SK-N-SH (cell line): ENCODE measurements at regions not wholly inside any gene's neighbourhood (a gene's known extent, or its start where the extent isn't known, plus 50 kb on each side); places are given as distances from the start of the nearest gene placed in this dataset.

ENCODE experiments used
- CTCF ChIA-PET: fragments of 300-600, 350-600 bp; formaldehyde crosslinking; extraction: SDS; loops from one replicate; lab custom pipeline; 2021; lab: Yijun Ruan, JAX
- POLR2A ChIA-PET: fragments of 350-600 bp; sonication (Branson Sonifier 250); formaldehyde crosslinking; extraction: SDS; loops from one replicate; lab custom pipeline; 2020; ENCODE audit warnings: antibody characterized with exemption, inconsistent platforms; lab: Yijun Ruan, JAX
- DNase-seq: peaks from one replicate; pipeline ENCODE4 v3.0.0; 2012
- H2AFZ ChIP-seq: fragments of 200-600 bp; sonication (generic); 2 replicates; pipeline ENCODE4 v1.8.1; 2016; ENCODE audit warnings: antibody characterized with exemption, mild to moderate bottlenecking, low read depth
- H3F3A ChIP-seq: fragments of 200-600 bp; sonication (generic); replicated peaks from 2 replicates; pipeline ENCODE3; 2016; ENCODE audit warnings: antibody characterized with exemption, mild to moderate bottlenecking; ENCODE audit not compliant: insufficient read depth
- H3K27ac ChIP-seq, 2 experiments: fragments of 200-500 bp in 1 of 2; fragments of 200-600 bp in 1 of 2; sonication (Bioruptor generic) in 1 of 2; sonication (generic), shearing (Covaris generic) in 1 of 2; 2 replicates each; pipeline versions ENCODE4 v1.5.1 to v1.6.1; 2014 to 2016; ENCODE audit warnings: low read depth in 2 of 2, inconsistent platforms in 1 of 2, low read length in 1 of 2, mild to moderate bottlenecking in 1 of 2, mixed read lengths in 1 of 2
- H3K27me3 ChIP-seq: fragments of 200-600 bp; sonication (generic), shearing (Covaris generic); 2 replicates; pipeline ENCODE4 v1.6.1; 2016; ENCODE audit warnings: mixed run types; ENCODE audit not compliant: insufficient read depth
- H3K36me3 ChIP-seq, 2 experiments: fragments of 200-500 bp in 1 of 2; fragments of 200-600 bp in 1 of 2; sonication (Bioruptor generic) in 1 of 2; sonication (generic) in 1 of 2; replicated peaks in 1 of 2; 2 replicates each; pipeline versions ENCODE3 to v1.5.1; 2014 to 2016; ENCODE audit warnings: low read length in 1 of 2, mild to moderate bottlenecking in 1 of 2; ENCODE audit not compliant: insufficient read depth in 2 of 2, control insufficient read depth in 1 of 2
- H3K4me1 ChIP-seq, 2 experiments: fragments of 200-500 bp in 1 of 2; fragments of 200-600 bp in 1 of 2; sonication (Bioruptor generic) in 1 of 2; sonication (generic), shearing (Covaris generic) in 1 of 2; 2 replicates each; pipeline versions ENCODE4 v1.5.1 to v1.6.1; 2014 to 2016; ENCODE audit warnings: low read depth in 1 of 2, low read length in 1 of 2, mixed run types in 1 of 2; ENCODE audit not compliant: insufficient read depth in 2 of 2, control insufficient read depth in 1 of 2
- H3K4me2 ChIP-seq: fragments of 200-600 bp; sonication (generic), shearing (Covaris generic); 2 replicates; pipeline ENCODE4 v1.6.1; 2017; ENCODE audit warnings: mixed run types
- H3K4me3 ChIP-seq, 2 experiments: fragments of 200-500 bp in 1 of 2; fragments of 200-600 bp in 1 of 2; sonication (Bioruptor generic) in 1 of 2; sonication (generic), shearing (Covaris generic) in 1 of 2; 2 replicates each; pipeline versions ENCODE4 v1.5.1 to v1.8.1; 2014 to 2016; ENCODE audit warnings: low read depth in 2 of 2, inconsistent platforms in 1 of 2, low read length in 1 of 2, mild to moderate bottlenecking in 1 of 2, mixed read lengths in 1 of 2, moderate library complexity in 1 of 2
- H3K79me2 ChIP-seq: fragments of 200-600 bp; sonication (generic); 2 replicates; pipeline ENCODE4 v1.8.1; 2017; ENCODE audit warnings: mild to moderate bottlenecking; ENCODE audit not compliant: insufficient read depth
- H3K9ac ChIP-seq: fragments of 200-600 bp; sonication (generic); 2 replicates; pipeline ENCODE4 v1.6.1; 2017; ENCODE audit warnings: mixed run types
- H3K9me2 ChIP-seq: fragments of 200-600 bp; sonication (generic); 2 replicates; pipeline ENCODE4 v1.6.1; 2017; ENCODE audit warnings: mixed run types
- H3K9me3 ChIP-seq: fragments of 200-600 bp; sonication (generic); 2 replicates; pipeline ENCODE4 v1.6.1; 2017; ENCODE audit warnings: mixed run types, mild to moderate bottlenecking, moderate library complexity
- H4K20me1 ChIP-seq: fragments of 200-600 bp; sonication (generic); 2 replicates; pipeline ENCODE4 v1.6.1; 2017; ENCODE audit warnings: mild to moderate bottlenecking, mixed run types; ENCODE audit not compliant: insufficient read depth
- EZH2phosphoT487 ChIP-seq: fragments of 200-600 bp; sonication (generic); IDR thresholded peaks from 2 replicates; pipeline ENCODE4 v1.6.1; 2017; ENCODE audit warnings: low read depth, mixed run types, mild to moderate bottlenecking, antibody characterized with exemption, moderate library complexity, borderline replicate concordance
- FOSL2 ChIP-seq: IDR thresholded peaks from 2 replicates; pipeline ENCODE4 v1.4.0; 2012; ENCODE audit warnings: low read depth, mild to moderate bottlenecking, moderate library complexity, borderline replicate concordance
- FOXJ3 ChIP-seq: sonication (generic); formaldehyde crosslinking; IDR thresholded peaks from 2 replicates; pipeline ENCODE4 v1.5.1; 2020; ENCODE audit warnings: mild to moderate bottlenecking, missing genetic modification reagents
- FOXM1 ChIP-seq: IDR thresholded peaks from 2 replicates; pipeline ENCODE4 v1.4.0; 2012; ENCODE audit warnings: low read depth, mild to moderate bottlenecking
- GATA2 ChIP-seq: sonication (generic); formaldehyde crosslinking; IDR thresholded peaks from 2 replicates; pipeline ENCODE4 v1.5.0; 2020; ENCODE audit warnings: mild to moderate bottlenecking, missing genetic modification reagents
- IRF3 ChIP-seq: fragments of 150-350 bp; IDR thresholded peaks from 2 replicates; pipeline ENCODE4 v1.6.1; 2016; ENCODE audit warnings: mild to moderate bottlenecking, low read depth, low read length
- JUND ChIP-seq: IDR thresholded peaks from 2 replicates; pipeline ENCODE4 v1.4.0; 2012
- MEF2A ChIP-seq: IDR thresholded peaks from 2 replicates; pipeline ENCODE4 v1.4.0; 2012; ENCODE audit warnings: low read depth, borderline replicate concordance
- MXI1 ChIP-seq: IDR thresholded peaks from 2 replicates; pipeline ENCODE4 v1.6.1; 2012; ENCODE audit warnings: mild to moderate bottlenecking, low read depth, low read length, improper control_type of control experiment
- NRF1 ChIP-seq: IDR thresholded peaks from 2 replicates; pipeline ENCODE4 v1.6.1; 2012; ENCODE audit warnings: low read depth, mild to moderate bottlenecking, low read length
- RCOR1 ChIP-seq: fragments of 150-350 bp; IDR thresholded peaks from 2 replicates; pipeline ENCODE4 v1.6.1; 2017; ENCODE audit warnings: antibody characterized with exemption, low read length
- REST ChIP-seq: IDR thresholded peaks from 2 replicates; pipeline ENCODE4 v1.6.1; 2012; ENCODE audit warnings: mild to moderate bottlenecking, low read depth, low read length, moderate library complexity
- SIN3A ChIP-seq: IDR thresholded peaks from 2 replicates; pipeline ENCODE4 v1.6.1; 2012; ENCODE audit warnings: low read depth, mild to moderate bottlenecking, low read length, moderate library complexity, borderline replicate concordance
- SMC3 ChIP-seq: IDR thresholded peaks from 2 replicates; pipeline ENCODE4 v1.6.1; 2012; ENCODE audit warnings: low read depth, low read length, improper control_type of control experiment
- TCF12 ChIP-seq: IDR thresholded peaks from 2 replicates; pipeline ENCODE4 v1.4.0; 2012
- USF1 ChIP-seq: IDR thresholded peaks from 2 replicates; pipeline ENCODE4 v1.4.0; 2012; ENCODE audit warnings: low read depth, borderline replicate concordance
- WGBS: methylation state at CpG from one replicate; pipeline ENCODE4 v1.1.6; 2017; ENCODE audit warnings: low lambda C conversion rate; 5-methylcytosine and 5-hydroxymethylcytosine counted together
- TF ChIP-seq, protein P1 (sequence below): fragments of 150-350 bp; IDR thresholded peaks from 2 replicates; pipeline ENCODE4 v1.6.1; 2017; ENCODE audit warnings: antibody characterized with exemption, low read length, low read depth, borderline replicate concordance
- TF ChIP-seq, protein P2 (sequence below): IDR thresholded peaks from 2 replicates; pipeline ENCODE4 v1.4.0; 2012; ENCODE audit warnings: low read depth

- TF ChIP-seq, protein P1, sequence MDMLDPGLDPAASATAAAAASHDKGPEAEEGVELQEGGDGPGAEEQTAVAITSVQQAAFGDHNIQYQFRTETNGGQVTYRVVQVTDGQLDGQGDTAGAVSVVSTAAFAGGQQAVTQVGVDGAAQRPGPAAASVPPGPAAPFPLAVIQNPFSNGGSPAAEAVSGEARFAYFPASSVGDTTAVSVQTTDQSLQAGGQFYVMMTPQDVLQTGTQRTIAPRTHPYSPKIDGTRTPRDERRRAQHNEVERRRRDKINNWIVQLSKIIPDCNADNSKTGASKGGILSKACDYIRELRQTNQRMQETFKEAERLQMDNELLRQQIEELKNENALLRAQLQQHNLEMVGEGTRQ = no peak
- no peak for TF ChIP-seq REST
Measured at GRCh38 chr4:128376303-128376702, 88.7 kb upstream of the PGRMC2 start (continued).

DNA sequence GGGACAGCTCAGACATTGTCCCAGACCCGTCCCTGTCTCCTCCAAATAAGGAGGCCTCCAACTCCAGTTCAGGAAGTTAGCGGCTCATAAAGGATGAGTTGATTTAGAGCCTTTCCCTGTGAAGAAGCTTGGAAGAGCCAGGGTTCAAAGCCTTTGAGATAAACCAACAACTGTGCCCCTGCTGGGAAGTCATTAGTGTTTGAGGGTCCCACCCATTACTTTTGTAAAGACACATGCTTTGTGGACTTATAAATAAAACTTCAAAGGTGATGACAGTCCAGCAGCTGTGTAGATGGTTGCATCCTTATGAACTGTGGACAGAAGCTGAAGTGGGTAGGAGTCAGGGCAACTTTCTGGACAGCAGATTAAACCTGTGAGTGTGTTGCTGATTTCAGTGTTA, 86.0 kb upstream of the PGRMC2 start:
- POLR2A ChIA-PET = no interaction called here
- Histone ChIP-seq H3K4me3 (no peak overlapping the region), H4K20me1 (no peaks in the 10 kb centered on the region), H3K4me1 (no peaks in the 10 kb centered on the region), H2AFZ (no peak overlapping the region), H3K79me2 (no peaks in the 10 kb centered on the region), H3K36me3 (no peaks in the 10 kb centered on the region), H3K9me2 (no peaks in the 10 kb centered on the region), H3K4me2 (no peak overlapping the region), H3K27me3 (no peaks in the 10 kb centered on the region), H3K27ac (no peak overlapping the region), H3K9me3 (no peaks in the 10 kb centered on the region), H3F3A (no peaks in the 10 kb centered on the region), H3K9ac (no peak overlapping the region)
- 92% methylated on average over 2 of the region's 2 CpGs for WGBS
- no peak for TF ChIP-seq TCF12
- no peak for TF ChIP-seq RCOR1
- TF ChIP-seq REST = no peak
- TF ChIP-seq FOXM1 = no peak
- TF ChIP-seq, protein P2, sequence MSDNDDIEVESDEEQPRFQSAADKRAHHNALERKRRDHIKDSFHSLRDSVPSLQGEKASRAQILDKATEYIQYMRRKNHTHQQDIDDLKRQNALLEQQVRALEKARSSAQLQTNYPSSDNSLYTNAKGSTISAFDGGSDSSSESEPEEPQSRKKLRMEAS = no peak
- TF ChIP-seq IRF3 = no peak
- no peak for TF ChIP-seq FOXJ3 (CRISPR knock-in tag)
- no peak for TF ChIP-seq MEF2A
- no peak for TF ChIP-seq GATA2 (CRISPR knock-in tag)
- TF ChIP-seq EZH2phosphoT487 = no peak
- no peak for TF ChIP-seq NRF1
- TF ChIP-seq FOSL2 = no peak
- no peak for TF ChIP-seq MXI1
- no peak for TF ChIP-seq JUND
- TF ChIP-seq SIN3A = no peak
- no peak for TF ChIP-seq USF1
- TF ChIP-seq SMC3 = no peak
- DNase-seq = no peak
- CTCF ChIA-PET = interaction anchor here (0.6 to 1.6 kb wide), 2 partner anchors 22 to 183 kb away, joined by 3 to 4 read pairs; no protein-coding TSS in a partner anchor
